ENCODE measurements at regions not wholly inside any gene's neighbourhood (a gene's known extent, or its start where the extent isn't known, plus 50 kb on each side); places are given as distances from the start of the nearest gene placed in this dataset.
"Not testable (repeated sequence)": the region's sequence is repeated elsewhere in the genome, so short reads cannot be mapped to it uniquely, and the experiment has no call there.

DNA sequence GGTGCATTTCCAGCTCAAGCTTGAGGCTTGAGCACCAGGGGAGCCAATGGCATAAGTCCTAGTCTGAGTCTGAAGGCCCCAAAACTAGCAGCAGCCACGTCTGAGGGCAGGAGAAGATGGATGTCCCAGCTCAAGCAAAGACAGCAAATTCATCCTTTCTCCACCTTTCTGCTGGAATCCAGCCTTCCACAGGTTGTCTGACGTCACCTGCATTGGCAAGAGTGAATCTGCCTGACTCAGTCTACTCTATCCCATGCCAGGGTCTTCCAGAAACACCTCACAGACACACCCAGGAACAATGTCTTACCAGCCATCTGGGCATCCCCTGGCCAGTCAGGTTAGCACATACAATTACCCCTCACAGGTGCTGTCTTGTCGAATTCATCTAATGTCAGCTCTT, 76.2 kb upstream of the SOX11 start:
- no peak for DNase-seq (ENCODE audit: low read depth in 2 of 2)

DNA sequence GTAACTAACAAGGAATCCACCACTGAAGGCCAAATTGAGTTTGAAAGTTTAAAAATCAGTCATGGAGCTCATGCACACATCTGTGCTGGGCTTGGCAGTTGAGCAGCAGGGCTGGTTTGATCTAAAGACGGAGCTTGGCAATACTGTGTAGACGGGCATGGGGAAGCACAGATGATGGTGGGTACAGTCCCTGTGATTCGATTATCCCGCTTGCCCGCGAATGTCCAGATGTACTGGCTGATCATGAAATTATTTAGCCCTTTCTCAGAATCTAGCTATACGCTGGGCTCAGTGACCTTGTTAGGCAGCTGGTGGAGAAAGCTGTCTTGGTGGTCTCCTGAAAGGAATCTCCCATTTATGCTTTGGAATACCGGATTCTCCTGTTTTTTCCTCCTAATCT, 74.8 kb upstream of the SOX11 start:
- DNase-seq (ENCODE audit: low read depth in 2 of 2) = no peak

DNA sequence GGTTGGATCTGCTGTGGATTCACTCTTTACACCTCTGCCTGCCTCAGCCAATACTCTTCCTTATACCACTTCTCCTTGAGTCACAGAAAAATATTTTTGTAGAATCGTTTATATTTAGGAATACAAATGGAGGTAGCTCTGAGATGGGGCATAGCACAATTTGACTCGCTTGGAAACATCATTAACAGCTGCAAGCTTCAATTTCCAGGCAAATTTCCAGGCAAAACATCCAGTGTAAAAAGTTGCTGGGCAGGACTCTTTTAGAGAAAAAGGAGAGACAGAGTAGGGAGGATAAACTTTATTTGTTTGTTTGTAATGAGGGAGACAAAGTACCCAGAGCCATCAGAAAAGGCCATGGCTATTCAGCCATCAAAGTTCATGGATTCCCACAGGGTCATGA, 74.4 kb upstream of the SOX11 start:
- DNase-seq (ENCODE audit: low read depth in 2 of 2) = no peak

DNA sequence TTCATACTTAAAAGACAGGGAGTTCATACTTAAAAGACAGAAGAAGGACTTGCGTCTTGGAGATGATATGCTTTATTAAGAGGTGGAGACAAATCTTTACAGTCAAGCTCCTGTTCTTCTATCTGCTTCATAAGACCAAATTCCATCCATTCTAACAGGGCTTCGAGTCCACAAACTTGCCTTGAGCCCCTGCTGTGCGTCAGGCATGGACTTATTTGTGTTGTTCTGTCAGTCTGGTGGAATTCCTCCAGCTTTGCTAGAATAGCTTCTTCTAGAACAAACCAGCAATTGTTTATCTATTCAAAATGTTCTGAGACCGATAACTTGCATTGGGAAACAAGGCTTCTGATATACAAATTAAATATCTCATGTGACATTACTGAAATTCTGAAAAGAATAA, 73.9 kb upstream of the SOX11 start:
- DNase-seq (ENCODE audit: low read depth in 2 of 2) = no peak

DNA sequence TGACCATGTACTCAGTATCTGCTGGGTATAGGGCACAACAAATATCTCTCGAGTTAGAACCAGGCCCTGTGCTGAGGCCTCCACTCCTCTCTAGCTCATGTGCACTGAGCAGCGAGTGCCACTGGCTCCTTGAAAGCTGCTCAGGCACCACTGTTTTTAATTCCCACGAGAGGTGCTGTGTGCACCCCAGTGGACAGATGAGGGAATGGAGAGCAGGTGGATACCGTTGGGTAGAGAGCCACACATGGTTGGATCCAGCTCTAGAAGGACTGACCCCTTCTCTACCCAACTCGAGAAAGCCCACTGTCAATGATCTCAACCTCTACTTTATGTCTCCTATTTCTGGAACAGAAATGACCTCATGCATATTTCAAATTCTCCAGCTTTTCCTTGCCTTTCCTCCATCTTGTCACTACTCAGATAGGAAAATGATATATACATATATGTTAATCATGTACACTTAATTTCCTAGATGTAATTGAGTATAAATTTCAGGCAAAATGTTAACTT, 66.6 kb upstream of the SOX11 start:
- DNase-seq (ENCODE audit: low read depth in 2 of 2) = not testable (repeated sequence)

DNA sequence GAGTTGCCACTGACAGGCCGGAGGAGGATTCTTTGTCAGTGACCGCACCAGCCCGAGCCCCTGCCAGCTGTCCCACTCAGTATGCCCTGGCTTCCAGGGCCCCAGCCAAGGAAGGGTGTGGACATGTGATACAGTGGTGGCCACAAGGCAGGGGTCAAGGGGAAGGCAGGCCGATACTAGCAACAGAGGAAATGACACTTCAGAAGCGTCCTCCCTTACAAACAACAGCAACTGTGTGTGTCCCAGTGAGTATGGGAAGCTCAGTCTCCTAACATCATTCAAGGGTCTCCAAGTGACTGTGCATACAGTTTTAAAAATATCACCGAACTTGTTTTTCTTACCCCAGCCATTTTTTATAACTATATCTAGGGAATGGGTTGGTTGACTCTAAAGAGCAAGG, 63.7 kb upstream of the SOX11 start:
- DNase-seq (ENCODE audit: low read depth in 2 of 2) = not testable (repeated sequence)

DNA sequence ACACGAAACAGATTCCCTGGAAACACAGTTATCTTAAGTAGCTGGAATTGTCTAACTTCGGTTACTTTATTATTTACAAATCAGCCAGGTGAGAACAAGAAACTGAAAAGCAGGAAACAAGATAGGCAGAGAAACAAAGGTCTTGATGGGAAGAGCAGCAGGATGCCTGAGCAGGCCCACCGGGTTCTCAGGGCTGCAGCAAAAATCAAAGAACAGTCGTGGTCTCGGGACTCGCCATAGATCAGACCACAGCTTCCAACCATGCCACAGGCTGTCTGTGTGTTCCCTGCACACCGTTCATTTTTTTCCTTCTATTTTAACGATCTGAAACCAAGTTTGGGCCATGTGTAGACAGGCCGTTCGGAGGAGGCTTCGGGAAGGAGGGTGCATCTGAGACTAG, 62.7 kb upstream of the SOX11 start:
- DNase-seq (ENCODE audit: low read depth in 2 of 2) = not testable (repeated sequence)

DNA sequence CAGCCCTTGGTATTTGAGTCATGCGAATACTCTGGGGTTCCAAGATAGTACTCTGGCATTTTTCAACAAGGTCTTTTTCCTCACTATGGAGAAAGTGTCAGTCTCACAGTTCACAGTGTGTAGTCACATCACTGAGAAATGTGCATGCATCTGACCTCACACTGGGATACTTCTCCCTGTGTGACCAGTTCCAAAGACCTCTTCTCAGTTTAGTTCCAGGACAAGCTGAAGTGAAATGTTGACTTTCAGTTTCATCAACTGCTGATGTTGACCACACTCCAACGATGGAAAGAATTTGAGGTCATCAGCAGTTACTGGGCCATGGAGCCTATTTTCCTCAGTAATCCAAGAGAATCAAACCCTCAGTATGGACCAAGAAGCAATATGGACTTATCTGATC, 55.1 kb upstream of the SOX11 start:
- not testable (repeated sequence) for DNase-seq (ENCODE audit: low read depth in 2 of 2)

All from activated CD4-positive, alpha-beta T cell treated with anti-CD3 and anti-CD28 coated beads for 24 hours (primary cell).